ENCODE measurements at regions not wholly inside any gene's neighbourhood (a gene's known extent, or its start where the extent isn't known, plus 50 kb on each side); places are given as distances from the start of the nearest gene placed in this dataset.

- Histone ChIP-seq H3K27me3 (ENCODE audit: insufficient read depth, low read depth, low read length) (no peaks in the 10 kb centered on the region), H3K36me3 (ENCODE audit: insufficient read depth, low read length) (no peaks in the 10 kb centered on the region), H3K79me2 (replicated peaks; ENCODE audit: insufficient read depth, low read length) (no peaks in the 10 kb centered on the region), H4K20me1 (ENCODE audit: insufficient read depth) (no peaks in the 10 kb centered on the region), H3K4me3 (ENCODE audit: low read length) (no peak overlapping the region), H3K9me3 (ENCODE audit: low read length) (no peaks in the 10 kb centered on the region), H3K9me2 (ENCODE audit: insufficient read depth, low read length) (no peaks in the 10 kb centered on the region), H3F3A (ENCODE audit: insufficient read depth, low read length, poor library complexity, severe bottlenecking) (no peaks in the 10 kb centered on the region), H2AFZ (ENCODE audit: low read depth, low read length) (no peak overlapping the region), H3K4me2 (ENCODE audit: low read length) (no peak overlapping the region), H3K9ac (ENCODE audit: low read length) (no peak overlapping the region), H3K27ac (ENCODE audit: low read length) (no peak overlapping the region)
- no peak for TF ChIP-seq MXI1 (conservative IDR thresholded peaks at IDR 0.05; ENCODE audit: poor library complexity, severe bottlenecking)
Measured at GRCh38 chr1:229001467-229002011, 266.3 kb downstream of the RHOU start.

GRCh38 chr1:229002037-229002436 lies 266.8 kb downstream of the RHOU start:
- Histone ChIP-seq H3K27ac (ENCODE audit: low read length) (no peak overlapping the region), H3K9me2 (ENCODE audit: insufficient read depth, low read length) (no peaks in the 10 kb centered on the region), H3K79me2 (replicated peaks; ENCODE audit: insufficient read depth, low read length) (no peaks in the 10 kb centered on the region), H3K9me3 (ENCODE audit: low read length) (no peaks in the 10 kb centered on the region), H3K27me3 (ENCODE audit: insufficient read depth, low read depth, low read length) (no peaks in the 10 kb centered on the region), H3K36me3 (ENCODE audit: insufficient read depth, low read length) (no peaks in the 10 kb centered on the region), H2AFZ (ENCODE audit: low read depth, low read length) (no peak overlapping the region), H4K20me1 (ENCODE audit: insufficient read depth) (no peaks in the 10 kb centered on the region), H3F3A (ENCODE audit: insufficient read depth, low read length, poor library complexity, severe bottlenecking) (no peaks in the 10 kb centered on the region), H3K4me3 (ENCODE audit: low read length) (no peak overlapping the region), H3K4me2 (ENCODE audit: low read length) (no peak overlapping the region), H3K9ac (ENCODE audit: low read length) (no peak overlapping the region)
- no peak for TF ChIP-seq MXI1 (conservative IDR thresholded peaks at IDR 0.05; ENCODE audit: poor library complexity, severe bottlenecking)
- TF ChIP-seq REST (IDR thresholded peaks at IDR 0.05; ENCODE audit: borderline replicate concordance): no peak
- TF ChIP-seq EZH2 (IDR thresholded peaks at IDR 0.05; ENCODE audit: borderline replicate concordance, insufficient read depth, low read length, poor library complexity, severe bottlenecking): no peak
- no peak for TF ChIP-seq SMC3 (conservative IDR thresholded peaks at IDR 0.05; ENCODE audit: poor library complexity)
- TF ChIP-seq EP300 (conservative IDR thresholded peaks at IDR 0.05; ENCODE audit: poor library complexity, severe bottlenecking): no peak
- no peak for TF ChIP-seq CTCF (IDR thresholded peaks at IDR 0.05; ENCODE audit: poor library complexity, severe bottlenecking)
- TF ChIP-seq TAF1 (IDR thresholded peaks at IDR 0.05; ENCODE audit: low read depth): no peak
- no peak for TF ChIP-seq POLR2AphosphoS5 (IDR thresholded peaks at IDR 0.05)
- no peak for TF ChIP-seq RAD21 (conservative IDR thresholded peaks at IDR 0.05)
